CD4-positive, CD25-positive, alpha-beta regulatory T cell (primary cell): ENCODE measurements at regions not wholly inside any gene's neighbourhood (a gene's known extent, or its start where the extent isn't known, plus 50 kb on each side); places are given as distances from the start of the nearest gene placed in this dataset.
"Not testable (repeated sequence)": the region's sequence is repeated elsewhere in the genome, so short reads cannot be mapped to it uniquely, and the experiment has no call there.

ENCODE experiments used
- ATAC-seq, 2 donors: fragments of 150-1000 bp; cut with Tn5 transposase; one replicate each; pipeline ENCODE4 v1.10.0; 2021; ENCODE audit warnings: low read depth in 2 of 2, moderate number of reproducible peaks in 2 of 2, moderate library complexity in 1 of 2
- DNase-seq, 3 donors: peaks; one replicate each; pipeline versions ENCODE4 v3.0.0 to v3.0.0-alpha.2; 2012 to 2022; ENCODE audit warnings: mixed read lengths in 1 of 3
- H3K27ac ChIP-seq: one replicate; pipeline ENCODE4 v1.7.0; 2013; ENCODE audit warnings: mild to moderate bottlenecking, low read length; ENCODE audit not compliant: insufficient read depth, poor library complexity, severe bottlenecking
- H3K27me3 ChIP-seq: one replicate; pipeline ENCODE4 v1.7.0; 2013; ENCODE audit warnings: low read length; ENCODE audit not compliant: control insufficient read depth, insufficient read depth
- H3K36me3 ChIP-seq: one replicate; pipeline ENCODE4 v1.7.0; 2013; ENCODE audit warnings: mild to moderate bottlenecking, low read length, moderate library complexity; ENCODE audit not compliant: control insufficient read depth, insufficient read depth
- H3K4me1 ChIP-seq: 2 replicates; pipeline ENCODE4 v1.7.0; 2013; ENCODE audit warnings: mild to moderate bottlenecking, low read length; ENCODE audit not compliant: insufficient read depth, control insufficient read depth, poor library complexity, severe bottlenecking
- H3K4me3 ChIP-seq: one replicate; pipeline ENCODE4 v1.7.0; 2013; ENCODE audit warnings: low read depth, mild to moderate bottlenecking, low read length, moderate library complexity
- H3K9me3 ChIP-seq, 2 experiments: 1 replicate in 1 of 2; 2 replicates in 1 of 2; pipeline ENCODE4 v1.7.0; 2013; ENCODE audit warnings: low read length in 2 of 2, mild to moderate bottlenecking in 1 of 2, moderate library complexity in 1 of 2; ENCODE audit not compliant: control insufficient read depth in 2 of 2
- H3K27ac Mint-ChIP-seq, 3 donors: one replicate each; pipeline ENCODE4 v1.8.0; 2020 to 2022; ENCODE audit warnings: mild to moderate bottlenecking in 3 of 3, mixed read lengths in 3 of 3, moderate library complexity in 2 of 3
- H3K27me3 Mint-ChIP-seq: one replicate; pipeline ENCODE4 v1.8.0; 2022; ENCODE audit warnings: mild to moderate bottlenecking, mixed read lengths
- H3K36me3 Mint-ChIP-seq: one replicate; pipeline ENCODE4 v1.8.0; 2020; ENCODE audit warnings: mixed read lengths
- H3K4me1 Mint-ChIP-seq, 4 donors: one replicate each; pipeline ENCODE4 v1.8.0; 2020 to 2022; ENCODE audit warnings: mixed read lengths in 4 of 4, mild to moderate bottlenecking in 1 of 4
- H3K4me3 Mint-ChIP-seq, 4 donors: one replicate each; pipeline ENCODE4 v1.8.0; 2020 to 2022; ENCODE audit warnings: mild to moderate bottlenecking in 4 of 4, mixed read lengths in 4 of 4, moderate library complexity in 3 of 4
- H3K9me3 Mint-ChIP-seq, 7 donors: one replicate each; pipeline ENCODE4 v1.8.0; 2020 to 2022; ENCODE audit warnings: mixed read lengths in 7 of 7, mild to moderate bottlenecking in 3 of 7, moderate library complexity in 2 of 7

DNA sequence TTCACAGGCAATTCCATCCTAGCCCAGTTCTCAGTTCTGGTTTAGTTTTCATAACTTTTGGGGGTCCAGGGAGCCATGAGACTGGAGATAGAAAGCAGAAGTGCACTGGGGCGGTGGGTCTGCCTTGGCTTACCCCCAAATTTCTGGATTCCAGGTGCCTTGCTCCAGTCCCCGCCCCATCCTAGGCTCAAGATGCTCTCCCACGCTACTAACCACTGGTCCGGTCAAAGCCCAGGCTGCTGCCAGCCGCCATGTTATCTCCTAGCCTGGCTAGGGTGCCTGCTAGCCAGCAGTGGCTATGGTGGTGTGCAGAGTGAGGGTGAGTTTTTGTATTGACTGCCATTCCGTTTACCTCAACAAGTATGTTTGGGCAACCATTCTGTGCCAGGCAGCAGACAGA lies 107.6 kb upstream of the FOXD4L5 start:
- H3K4me3 Mint-ChIP-seq, H3K9me3 ChIP-seq, H3K27me3 Mint-ChIP-seq, ATAC-seq, H3K4me3 ChIP-seq, H3K36me3 Mint-ChIP-seq, H3K27ac Mint-ChIP-seq, H3K4me1 Mint-ChIP-seq, H3K36me3 ChIP-seq, H3K4me1 ChIP-seq, DNase-seq, H3K27me3 ChIP-seq, H3K27ac ChIP-seq: not testable (repeated sequence)
- peaks cover 0 to 19% (median 7%) of the 10 kb centered on the region in 7 donors for H3K9me3 Mint-ChIP-seq

DNA sequence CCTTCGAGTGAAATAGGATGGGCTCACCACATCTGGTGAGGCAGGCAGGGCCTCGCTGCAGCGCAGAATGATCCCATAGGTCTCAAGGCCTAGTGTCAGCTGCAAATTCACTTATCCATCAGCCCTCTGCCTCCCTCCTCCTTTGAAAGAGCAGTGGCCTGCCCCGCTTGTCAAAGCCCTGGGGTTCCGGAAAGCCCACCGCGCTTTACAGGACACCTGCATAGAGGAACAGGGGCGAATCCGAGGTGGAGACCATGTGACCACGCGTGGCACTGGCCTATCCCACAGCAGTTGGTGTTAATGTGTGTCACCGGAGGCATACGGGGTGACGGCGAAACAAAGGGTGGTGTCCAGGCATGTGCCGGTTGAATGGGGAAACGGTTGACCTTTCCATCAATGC lies 104.7 kb upstream of the FOXD4L5 start:
- H3K27ac ChIP-seq, H3K27me3 Mint-ChIP-seq, H3K36me3 Mint-ChIP-seq, ATAC-seq, H3K4me3 Mint-ChIP-seq, H3K4me1 ChIP-seq, H3K27me3 ChIP-seq, H3K4me3 ChIP-seq, H3K4me1 Mint-ChIP-seq, H3K36me3 ChIP-seq, H3K9me3 ChIP-seq, H3K27ac Mint-ChIP-seq, DNase-seq: not testable (repeated sequence)
- peaks cover 0 to 20% (median 8%) of the 10 kb centered on the region in 7 donors for H3K9me3 Mint-ChIP-seq

DNA sequence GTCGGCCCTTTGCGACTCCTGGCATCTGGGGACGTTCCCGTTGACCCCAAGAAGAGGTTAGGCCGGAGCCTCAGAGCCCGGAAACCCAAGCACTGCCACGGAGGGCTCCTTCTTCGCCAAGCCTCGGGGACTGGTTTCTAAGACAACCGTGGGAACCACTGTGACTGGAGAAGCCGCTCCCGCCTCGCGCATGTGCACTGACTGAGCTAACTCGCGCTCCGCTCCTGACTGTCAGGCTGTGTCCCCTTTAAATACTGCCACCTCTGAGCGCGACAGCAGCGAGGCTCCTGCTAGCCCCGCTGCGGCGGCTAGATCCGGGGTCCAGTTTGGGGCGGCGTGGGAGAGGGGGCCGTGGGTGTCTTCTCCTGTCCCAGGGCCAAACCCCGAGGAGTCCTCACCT lies 104.2 kb upstream of the FOXD4L5 start:
- not testable (repeated sequence) for H3K4me1 Mint-ChIP-seq, DNase-seq, H3K4me3 Mint-ChIP-seq, H3K27ac ChIP-seq, H3K9me3 ChIP-seq, H3K27me3 ChIP-seq, H3K27ac Mint-ChIP-seq, H3K4me3 ChIP-seq, H3K36me3 Mint-ChIP-seq, H3K4me1 ChIP-seq, H3K36me3 ChIP-seq, H3K27me3 Mint-ChIP-seq, ATAC-seq
- peaks cover 0 to 20% (median 7%) of the 10 kb centered on the region in 7 donors for H3K9me3 Mint-ChIP-seq

DNA sequence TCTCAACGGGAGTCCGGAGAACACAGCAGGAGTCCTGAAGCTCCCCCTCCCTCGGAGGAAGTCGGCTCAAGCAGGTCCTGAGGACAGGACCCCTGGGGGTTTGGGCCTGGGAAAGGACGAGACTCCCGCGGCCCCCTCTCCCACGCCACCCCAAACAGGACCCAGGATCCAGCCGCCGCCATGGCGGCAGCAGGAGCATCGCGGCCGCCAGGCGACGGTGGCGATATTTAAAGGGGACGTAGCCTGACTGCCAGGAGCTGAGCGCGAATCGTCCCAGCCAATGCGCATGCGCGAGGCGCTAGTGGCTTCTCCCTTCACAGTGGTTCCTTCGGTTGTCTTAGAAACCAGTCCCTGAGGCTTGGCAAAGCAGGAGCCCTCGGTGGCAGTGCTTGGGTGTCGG lies 101.7 kb upstream of the FOXD4L5 start:
- H3K36me3 Mint-ChIP-seq = not testable (repeated sequence)
- peak overlapping the region in 3 of 4 donors; percentile 22 to 64 (median 58) for H3K4me3 Mint-ChIP-seq

DNA sequence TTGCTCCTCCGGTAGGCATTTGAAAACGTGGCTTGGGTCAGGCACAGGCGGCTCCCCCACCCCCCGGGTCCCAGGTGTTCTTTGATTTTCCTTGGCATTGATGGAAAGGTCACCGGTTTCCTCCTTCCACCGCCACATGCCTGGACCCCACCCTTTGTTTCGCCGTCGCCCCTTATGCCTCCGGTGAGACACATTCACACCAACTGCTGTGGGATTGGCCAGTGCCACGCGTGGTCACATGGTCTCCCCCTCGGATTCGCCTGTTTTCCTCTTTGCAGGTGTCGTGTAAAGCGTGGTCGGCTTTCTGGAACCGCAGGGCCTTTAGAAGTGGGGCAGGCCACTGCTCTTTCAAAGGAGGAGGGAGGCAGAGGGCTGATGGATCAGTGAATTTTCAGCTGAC lies 101.2 kb upstream of the FOXD4L5 start:
- H3K27me3 Mint-ChIP-seq, H3K4me1 ChIP-seq, H3K4me3 ChIP-seq, H3K27ac Mint-ChIP-seq, DNase-seq, H3K36me3 Mint-ChIP-seq, H3K36me3 ChIP-seq, H3K27ac ChIP-seq, ATAC-seq, H3K4me3 Mint-ChIP-seq, H3K27me3 ChIP-seq, H3K4me1 Mint-ChIP-seq, H3K9me3 ChIP-seq: not testable (repeated sequence)
- H3K9me3 Mint-ChIP-seq = peaks cover 0 to 25% (median 7%) of the 10 kb centered on the region in 7 donors

More for the DNA sequence above, 101.7 kb upstream of the FOXD4L5 start:
- ATAC-seq = peak in 1 of 2 donors; percentile 68
- not testable (repeated sequence) for H3K27ac ChIP-seq, H3K36me3 ChIP-seq, H3K9me3 ChIP-seq, H3K27ac Mint-ChIP-seq, H3K27me3 Mint-ChIP-seq, H3K4me1 ChIP-seq, H3K27me3 ChIP-seq, H3K4me1 Mint-ChIP-seq, H3K4me3 ChIP-seq
- peaks cover 0 to 26% (median 7%) of the 10 kb centered on the region in 7 donors for H3K9me3 Mint-ChIP-seq
- peak; percentile 50 to 77 (median 62) for DNase-seq

DNA sequence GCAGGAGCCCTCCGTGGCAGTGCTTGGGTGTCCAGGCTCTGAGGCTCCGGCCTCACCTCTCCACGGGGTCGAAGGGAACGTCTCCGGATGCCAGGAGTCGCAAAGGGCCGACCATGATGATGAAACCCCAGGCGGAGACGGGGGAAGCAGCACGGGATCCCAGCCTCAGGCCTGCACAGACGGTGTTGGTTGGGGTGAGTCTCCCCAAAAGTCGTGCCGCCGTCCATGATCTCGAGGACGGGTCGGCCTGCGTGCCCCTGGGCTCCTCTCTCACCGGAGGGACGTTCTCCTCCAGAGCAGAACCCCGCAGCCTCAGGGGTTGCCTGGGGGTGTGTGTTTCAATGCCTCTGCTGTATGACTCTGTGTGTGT lies 100.6 kb upstream of the FOXD4L5 start:
- not testable (repeated sequence) for H3K9me3 ChIP-seq, H3K27me3 Mint-ChIP-seq, ATAC-seq, H3K27ac Mint-ChIP-seq, H3K4me3 Mint-ChIP-seq, H3K27me3 ChIP-seq, H3K36me3 Mint-ChIP-seq, H3K4me1 ChIP-seq, H3K4me1 Mint-ChIP-seq, H3K27ac ChIP-seq, H3K4me3 ChIP-seq, DNase-seq, H3K36me3 ChIP-seq
- peaks cover 0 to 21% (median 4%) of the 10 kb centered on the region in 7 donors for H3K9me3 Mint-ChIP-seq

DNA sequence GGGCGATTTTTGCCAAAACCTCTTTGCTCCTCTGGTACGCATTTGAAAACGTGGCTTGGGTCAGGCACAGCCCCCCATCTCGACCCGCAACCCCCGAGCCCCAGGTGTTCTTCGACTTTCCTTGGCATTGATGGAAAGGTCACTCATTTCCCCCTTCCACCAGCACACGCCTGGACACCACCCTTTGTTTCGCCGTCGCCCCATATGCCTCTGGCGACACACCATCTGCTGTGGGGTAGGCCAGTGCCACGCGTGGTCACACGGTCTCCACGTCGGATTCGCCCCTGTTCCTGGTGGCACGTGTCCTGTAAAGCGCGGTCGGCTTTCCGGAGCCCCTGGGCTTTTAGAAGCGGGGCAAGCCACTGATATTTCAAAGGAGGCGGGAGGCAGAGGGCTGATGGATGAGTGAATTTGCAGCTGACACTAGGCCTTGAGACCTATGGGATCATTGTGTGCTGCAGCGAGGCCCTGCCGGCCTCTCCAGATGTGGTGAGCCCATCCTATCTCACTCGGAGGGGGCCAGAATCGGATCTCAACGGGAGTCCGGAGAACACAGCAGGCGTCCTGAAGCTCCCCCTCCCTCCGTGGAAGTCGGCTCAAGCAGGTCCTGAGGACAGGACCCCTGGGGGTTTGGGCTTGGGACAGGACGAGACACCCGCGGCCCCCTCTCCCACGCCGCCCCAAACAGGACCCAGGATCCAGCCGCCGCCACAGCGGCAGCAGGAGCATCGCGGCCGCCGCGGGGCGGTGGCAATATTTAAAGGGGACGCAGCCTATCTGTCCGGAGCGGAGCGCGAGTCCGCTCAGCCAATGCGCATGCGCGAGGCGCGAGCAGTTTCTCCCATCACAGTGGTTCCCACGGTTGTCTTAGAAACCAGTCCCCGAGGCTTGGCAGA lies 100.0 kb upstream of the FOXD4L5 start:
- H3K9me3 Mint-ChIP-seq = peaks cover 0 to 21% (median 4%) of the 10 kb centered on the region in 7 donors
- H3K4me3 ChIP-seq, H3K4me1 ChIP-seq, H3K27ac ChIP-seq, H3K9me3 ChIP-seq, H3K4me3 Mint-ChIP-seq, H3K36me3 ChIP-seq, H3K27ac Mint-ChIP-seq, ATAC-seq, H3K36me3 Mint-ChIP-seq, H3K4me1 Mint-ChIP-seq, H3K27me3 ChIP-seq, DNase-seq, H3K27me3 Mint-ChIP-seq: not testable (repeated sequence)

DNA sequence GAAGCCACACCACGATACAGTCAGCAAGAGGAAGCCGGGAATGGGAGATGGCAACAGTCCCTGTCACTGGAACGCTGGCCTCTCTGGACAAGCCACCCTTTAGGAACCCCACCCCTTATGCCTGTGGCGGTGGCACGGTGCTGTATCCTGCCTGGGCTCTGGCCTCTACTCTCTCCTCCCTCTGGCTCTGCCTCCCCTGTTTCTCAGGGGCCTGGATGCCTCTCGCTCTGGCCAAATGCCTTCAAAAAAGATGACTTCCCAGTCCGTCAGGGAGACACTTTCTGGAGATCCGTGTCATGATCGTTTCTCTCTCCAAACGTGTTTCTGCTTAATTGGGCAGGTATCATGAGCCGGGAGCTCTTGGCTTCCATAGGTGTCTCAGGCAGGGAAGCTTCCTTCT lies 99.1 kb upstream of the FOXD4L5 start:
- H3K4me3 Mint-ChIP-seq, ATAC-seq, H3K4me3 ChIP-seq, H3K36me3 Mint-ChIP-seq, H3K4me1 ChIP-seq, H3K27ac Mint-ChIP-seq, DNase-seq, H3K36me3 ChIP-seq, H3K9me3 ChIP-seq, H3K4me1 Mint-ChIP-seq, H3K27me3 Mint-ChIP-seq, H3K27ac ChIP-seq, H3K27me3 ChIP-seq: not testable (repeated sequence)
- H3K9me3 Mint-ChIP-seq = peaks cover 0 to 17% (median 2%) of the 10 kb centered on the region in 7 donors
